Caco-2 (cell line): ENCODE measurements at regions not wholly inside any gene's neighbourhood (a gene's known extent, or its start where the extent isn't known, plus 50 kb on each side); places are given as distances from the start of the nearest gene placed in this dataset.

Experiments
- BruUV-seq: library from RNA; stranded (reverse); fragments of 400-500 nt; replicated peaks from 2 replicates; lab custom pipeline; 2021; lab: Mats Ljungman, UMichigan
- CTCF ChIA-PET: fragments of 300-600 bp; sonication (Branson Sonifier 250); formaldehyde crosslinking; loops from one replicate; lab custom pipeline; 2022; ENCODE audit warnings: antibody characterized with exemption; lab: Charles Lee
- POLR2A ChIA-PET: fragments of 300-600 bp; sonication (Branson Sonifier 250); formaldehyde crosslinking; loops from one replicate; lab custom pipeline; 2022; ENCODE audit warnings: antibody characterized with exemption; lab: Charles Lee
- DNase-seq, 2 experiments: peaks; one replicate each; pipeline versions ENCODE4 v3.0.0 to v3.0.0-alpha.2; 2020 to 2022
- H3K27me3 ChIP-seq: replicated peaks from 2 replicates; pipeline ENCODE4 v1.6.0; 2011; ENCODE audit warnings: low read length; ENCODE audit not compliant: control insufficient read depth, insufficient read depth
- H3K36me3 ChIP-seq: 2 replicates; pipeline ENCODE4 v1.5.1; 2011; ENCODE audit warnings: low read length; ENCODE audit not compliant: control insufficient read depth, insufficient read depth
- H3K4me1 ChIP-seq: fragments of 250-450 bp; sonication (Bioruptor Pico); 2 replicates; pipeline ENCODE4 v1.5.1; 2020; ENCODE audit warnings: mild to moderate bottlenecking
- H3K4me3 ChIP-seq: 2 replicates; pipeline ENCODE4 v1.5.1; 2011; ENCODE audit warnings: low read depth, mild to moderate bottlenecking, control low read depth, low read length
- H3K9me3 ChIP-seq: fragments of 250-450 bp; sonication (Bioruptor Pico); 2 replicates; pipeline ENCODE4 v1.5.1; 2020; ENCODE audit warnings: mild to moderate bottlenecking, moderate library complexity
- H3K27ac Mint-ChIP-seq: one replicate; pipeline ENCODE4 v1.8.0; 2022; ENCODE audit warnings: mixed read lengths; ENCODE audit not compliant: unreplicated experiment
- H3K27me3 Mint-ChIP-seq: one replicate; pipeline ENCODE4 v1.8.0; 2022; ENCODE audit warnings: mixed read lengths; ENCODE audit not compliant: insufficient read depth, unreplicated experiment
- H3K36me3 Mint-ChIP-seq: one replicate; pipeline ENCODE4 v1.8.0; 2022; ENCODE audit warnings: mild to moderate bottlenecking, mixed read lengths; ENCODE audit not compliant: insufficient read depth, unreplicated experiment
- H3K4me1 Mint-ChIP-seq: one replicate; pipeline ENCODE4 v1.8.0; 2022; ENCODE audit warnings: low read depth, mixed read lengths; ENCODE audit not compliant: unreplicated experiment
- H3K4me3 Mint-ChIP-seq: one replicate; pipeline ENCODE4 v1.8.0; 2022; ENCODE audit warnings: mild to moderate bottlenecking, moderate library complexity, mixed read lengths; ENCODE audit not compliant: unreplicated experiment
- H3K9me3 Mint-ChIP-seq: one replicate; pipeline ENCODE4 v1.8.0; 2022; ENCODE audit warnings: mixed read lengths; ENCODE audit not compliant: unreplicated experiment
- CTCF ChIP-seq, 2 experiments: fragments of 200-600 bp in 1 of 2; IDR thresholded peaks; 1 replicate in 1 of 2; 2 replicates in 1 of 2; pipeline versions ENCODE4 v1.5.1 to v1.8.0; 2011 to 2022; ENCODE audit warnings: antibody characterized with exemption in 1 of 2, control low read depth in 1 of 2, inconsistent platforms in 1 of 2, low read depth in 1 of 2, low read length in 1 of 2, mild to moderate bottlenecking in 1 of 2, moderate library complexity in 1 of 2; ENCODE audit not compliant: insufficient read depth in 1 of 2, severe bottlenecking in 1 of 2, unreplicated experiment in 1 of 2
- intact Hi-C: fragments of 100-400 bp; cut with micrococcal nuclease; formaldehyde crosslinking; loops from one replicate; pipeline ENCODE4 v1.10.0; 2022; ENCODE audit not compliant: unreplicated experiment

- Mint-ChIP-seq H3K36me3 (no peaks in the 10 kb centered on the region), H3K27me3 (peaks cover 4% of the 10 kb centered on the region), H3K9me3 (no peaks in the 10 kb centered on the region), H3K4me3 (no peak overlapping the region), H3K27ac (no peak overlapping the region), H3K4me1 (no peaks in the 10 kb centered on the region)
- Histone ChIP-seq H3K4me3 (no peak overlapping the region), H3K4me1 (no peaks in the 10 kb centered on the region), H3K9me3 (no peaks in the 10 kb centered on the region), H3K27me3 (no peaks in the 10 kb centered on the region), H3K36me3 (no peaks in the 10 kb centered on the region)
- no peak for TF ChIP-seq CTCF (IDR thresholded peaks at IDR 0.05; ENCODE audit: insufficient read depth in 1 of 2, low read depth in 1 of 2, low read length in 1 of 2, severe bottlenecking in 1 of 2, unreplicated experiment in 1 of 2)
- DNase-seq: no peak
- no TSS peak for BruUV-seq
- POLR2A ChIA-PET: no interaction called here
- intact Hi-C loops: no loop called here
- CTCF ChIA-PET: no interaction called here
Observed at GRCh38 chr13:81637457-81637856, 1296.5 kb upstream of the SPRY2 start.

- Histone ChIP-seq H3K36me3 (no peaks in the 10 kb centered on the region), H3K9me3 (no peaks in the 10 kb centered on the region), H3K27me3 (no peaks in the 10 kb centered on the region), H3K4me3 (no peak overlapping the region), H3K4me1 (no peaks in the 10 kb centered on the region)
- Mint-ChIP-seq H3K36me3 (no peaks in the 10 kb centered on the region), H3K9me3 (no peaks in the 10 kb centered on the region), H3K27me3 (peaks cover 5% of the 10 kb centered on the region), H3K27ac (no peak overlapping the region), H3K4me3 (no peak overlapping the region), H3K4me1 (no peaks in the 10 kb centered on the region)
- intact Hi-C loops: no loop called here
- no peak for DNase-seq
- no TSS peak for BruUV-seq
- POLR2A ChIA-PET: no interaction called here
- TF ChIP-seq CTCF (IDR thresholded peaks at IDR 0.05; ENCODE audit: insufficient read depth in 1 of 2, low read depth in 1 of 2, low read length in 1 of 2, severe bottlenecking in 1 of 2, unreplicated experiment in 1 of 2): no peak
- CTCF ChIA-PET: no interaction called here
Observed at GRCh38 chr13:81636120-81636519, 1295.2 kb upstream of the SPRY2 start.

- Mint-ChIP-seq H3K27ac (no peak overlapping the region), H3K27me3 (no peaks in the 10 kb centered on the region), H3K36me3 (no peaks in the 10 kb centered on the region), H3K9me3 (no peaks in the 10 kb centered on the region), H3K4me1 (no peaks in the 10 kb centered on the region), H3K4me3 (no peak overlapping the region)
- POLR2A ChIA-PET: no interaction called here
- no peak for TF ChIP-seq CTCF (IDR thresholded peaks at IDR 0.05; ENCODE audit: insufficient read depth in 1 of 2, low read depth in 1 of 2, low read length in 1 of 2, severe bottlenecking in 1 of 2, unreplicated experiment in 1 of 2)
- CTCF ChIA-PET: no interaction called here
- intact Hi-C loops: no loop called here
- no TSS peak for BruUV-seq
- no peak for DNase-seq
- H3K36me3 ChIP-seq: no peaks in the 10 kb centered on the region
- no peaks in the 10 kb centered on the region for H3K27me3 ChIP-seq
- H3K9me3 ChIP-seq: no peaks in the 10 kb centered on the region
- no peaks in the 10 kb centered on the region for H3K4me1 ChIP-seq
- H3K4me3 ChIP-seq: no peak overlapping the region
Observed at GRCh38 chr13:81615031-81615430, 1274.1 kb upstream of the SPRY2 start.
